ENCODE measurements at regions not wholly inside any gene's neighbourhood (a gene's known extent, or its start where the extent isn't known, plus 50 kb on each side); places are given as distances from the start of the nearest gene placed in this dataset.
"Not testable (repeated sequence)": the region's sequence is repeated elsewhere in the genome, so short reads cannot be mapped to it uniquely, and the experiment has no call there.

- H3K36me3 ChIP-seq (ENCODE audit: control insufficient read depth in 4 of 4, insufficient read depth in 3 of 4, low read depth in 1 of 4, low read length in 3 of 4), result no peaks in the 10 kb centered on the region
- H3K9ac ChIP-seq (ENCODE audit: low read depth in 1 of 2, low read length in 2 of 2), result no peak overlapping the region
- TF ChIP-seq JUND (IDR thresholded peaks at IDR 0.05) (no peak), SP1 (IDR thresholded peaks at IDR 0.05) (no peak), RAD21 (IDR thresholded peaks at IDR 0.05) (no peak), NR2F2 (IDR thresholded peaks at IDR 0.05) (no peak), HNF4A (conservative IDR thresholded peaks at IDR 0.05) (no peak), TAF1 (conservative IDR thresholded peaks at IDR 0.05) (no peak), YY1 (IDR thresholded peaks at IDR 0.05) (no peak), EGR1 (IDR thresholded peaks at IDR 0.05; ENCODE audit: low read depth in 2 of 2) (no peak), GABPA (IDR thresholded peaks at IDR 0.05 in 1 of 2, conservative IDR thresholded peaks at IDR 0.05 in 1 of 2) (no peak), FOXA2 (IDR thresholded peaks at IDR 0.05) (no peak), HNF4G (IDR thresholded peaks at IDR 0.05) (no peak)
- TF ChIP-seq, protein P1, sequence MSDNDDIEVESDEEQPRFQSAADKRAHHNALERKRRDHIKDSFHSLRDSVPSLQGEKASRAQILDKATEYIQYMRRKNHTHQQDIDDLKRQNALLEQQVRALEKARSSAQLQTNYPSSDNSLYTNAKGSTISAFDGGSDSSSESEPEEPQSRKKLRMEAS (IDR thresholded peaks at IDR 0.05), result no peak
- TF ChIP-seq, protein P2, sequence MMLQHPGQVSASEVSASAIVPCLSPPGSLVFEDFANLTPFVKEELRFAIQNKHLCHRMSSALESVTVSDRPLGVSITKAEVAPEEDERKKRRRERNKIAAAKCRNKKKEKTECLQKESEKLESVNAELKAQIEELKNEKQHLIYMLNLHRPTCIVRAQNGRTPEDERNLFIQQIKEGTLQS (IDR thresholded peaks at IDR 0.05), result no peak
- no peaks in the 10 kb centered on the region for H3K9me3 ChIP-seq (ENCODE audit: control insufficient read depth in 4 of 4, low read length in 3 of 4)
- no peak overlapping the region for H3K27ac ChIP-seq (ENCODE audit: low read depth in 1 of 2, low read length in 2 of 2)
- H3K4me3 ChIP-seq (ENCODE audit: low read depth in 1 of 3, low read length in 3 of 3), result no peak overlapping the region
- no peaks in the 10 kb centered on the region for H3K27me3 ChIP-seq (ENCODE audit: control insufficient read depth in 4 of 4, insufficient read depth in 4 of 4, low read length in 3 of 4)
- H3K4me1 ChIP-seq (ENCODE audit: control insufficient read depth in 4 of 4, insufficient read depth in 4 of 4, low read length in 3 of 4), result no peaks in the 10 kb centered on the region
- 60% methylated on average over 3 of the region's 3 CpGs for WGBS
- no peak for DNase-seq (ENCODE audit: low spot score)
Measured at GRCh38 chr2:77737236-77737635, 215.1 kb upstream of the LRRTM4 start.

GRCh38 chr2:77746780-77747179, 224.6 kb upstream of the LRRTM4 start:
- H3K9ac ChIP-seq (ENCODE audit: low read depth in 1 of 2, low read length in 2 of 2), result no peak overlapping the region
- WGBS, result 54% methylated on average over 2 of the region's 2 CpGs
- H3K27ac ChIP-seq (ENCODE audit: low read depth in 1 of 2, low read length in 2 of 2), result no peak overlapping the region
- no peaks in the 10 kb centered on the region for H3K4me1 ChIP-seq (ENCODE audit: control insufficient read depth in 4 of 4, insufficient read depth in 4 of 4, low read length in 3 of 4)
- no peaks in the 10 kb centered on the region for H3K27me3 ChIP-seq (ENCODE audit: control insufficient read depth in 4 of 4, insufficient read depth in 4 of 4, low read length in 3 of 4)
- no peak for TF ChIP-seq EGR1 (IDR thresholded peaks at IDR 0.05; ENCODE audit: low read depth in 2 of 2)
- H3K36me3 ChIP-seq (ENCODE audit: control insufficient read depth in 4 of 4, insufficient read depth in 3 of 4, low read depth in 1 of 4, low read length in 3 of 4), result no peaks in the 10 kb centered on the region
- no peaks in the 10 kb centered on the region for H3K9me3 ChIP-seq (ENCODE audit: control insufficient read depth in 4 of 4, low read length in 3 of 4)
- H3K4me3 ChIP-seq (ENCODE audit: low read depth in 1 of 3, low read length in 3 of 3), result no peak overlapping the region
- no peak for DNase-seq (ENCODE audit: low spot score)

GRCh38 chr2:77753710-77754345, 231.7 kb upstream of the LRRTM4 start:
- DNase-seq (ENCODE audit: low spot score); H3K36me3 ChIP-seq (ENCODE audit: control insufficient read depth in 4 of 4, insufficient read depth in 3 of 4, low read depth in 1 of 4, low read length in 3 of 4); H3K9me3 ChIP-seq (ENCODE audit: control insufficient read depth in 4 of 4, low read length in 3 of 4); H3K27ac ChIP-seq (ENCODE audit: low read depth in 1 of 2, low read length in 2 of 2); H3K27me3 ChIP-seq (ENCODE audit: control insufficient read depth in 4 of 4, insufficient read depth in 4 of 4, low read length in 3 of 4); H3K4me1 ChIP-seq (ENCODE audit: control insufficient read depth in 4 of 4, insufficient read depth in 4 of 4, low read length in 3 of 4); H3K4me3 ChIP-seq (ENCODE audit: low read depth in 1 of 3, low read length in 3 of 3); H3K9ac ChIP-seq (ENCODE audit: low read depth in 1 of 2, low read length in 2 of 2): not testable (repeated sequence)
- 71% methylated on average over 30 of the region's 30 CpGs for WGBS

GRCh38 chr2:77767388-77768076, 245.4 kb upstream of the LRRTM4 start:
- no peaks in the 10 kb centered on the region for H3K4me1 ChIP-seq (ENCODE audit: control insufficient read depth in 4 of 4, insufficient read depth in 4 of 4, low read length in 3 of 4)
- H3K36me3 ChIP-seq (ENCODE audit: control insufficient read depth in 4 of 4, insufficient read depth in 3 of 4, low read depth in 1 of 4, low read length in 3 of 4), result no peaks in the 10 kb centered on the region
- TF ChIP-seq FOXA1 (IDR thresholded peaks at IDR 0.05), result no peak
- H3K9ac ChIP-seq (ENCODE audit: low read depth in 1 of 2, low read length in 2 of 2), result no peak overlapping the region
- no peak overlapping the region for H3K4me3 ChIP-seq (ENCODE audit: low read depth in 1 of 3, low read length in 3 of 3)
- no peaks in the 10 kb centered on the region for H3K27me3 ChIP-seq (ENCODE audit: control insufficient read depth in 4 of 4, insufficient read depth in 4 of 4, low read length in 3 of 4)
- WGBS, result 74% methylated on average over 8 of the region's 8 CpGs
- no peak for DNase-seq (ENCODE audit: low spot score)
- H3K27ac ChIP-seq (ENCODE audit: low read depth in 1 of 2, low read length in 2 of 2), result no peak overlapping the region
- H3K9me3 ChIP-seq (ENCODE audit: control insufficient read depth in 4 of 4, low read length in 3 of 4), result no peaks in the 10 kb centered on the region
